ENCODE measurements at regions not wholly inside any gene's neighbourhood (a gene's known extent, or its start where the extent isn't known, plus 50 kb on each side); places are given as distances from the start of the nearest gene placed in this dataset.

GRCh38 chr13:44169018-44169911 is 204.4 kb upstream of the SERP2 start:
- TF ChIP-seq ZBTB49 (CRISPR knock-in tag; IDR thresholded peaks at IDR 0.05; ENCODE audit: borderline replicate concordance) (no peak), RXRA (CRISPR knock-in tag; IDR thresholded peaks at IDR 0.05) (no peak), ZXDC (CRISPR knock-in tag; IDR thresholded peaks at IDR 0.05) (no peak), POLR2A (IDR thresholded peaks at IDR 0.05; ENCODE audit: insufficient read depth in 1 of 2, low read depth in 2 of 2, low read length in 2 of 2) (no peak), THYN1 (CRISPR knock-in tag; IDR thresholded peaks at IDR 0.05; ENCODE audit: borderline replicate concordance, low read depth) (no peak), USF2 (IDR thresholded peaks at IDR 0.05; ENCODE audit: low read depth, low read length) (no peak), USF2 (CRISPR knock-in tag; IDR thresholded peaks at IDR 0.05; ENCODE audit: borderline replicate concordance) (no peak), POLR2AphosphoS5 (IDR thresholded peaks at IDR 0.05; ENCODE audit: low read depth, low read length) (no peak), RAD21 (CRISPR knock-in tag; IDR thresholded peaks at IDR 0.05) (no peak)
- TF ChIP-seq, protein P1, sequence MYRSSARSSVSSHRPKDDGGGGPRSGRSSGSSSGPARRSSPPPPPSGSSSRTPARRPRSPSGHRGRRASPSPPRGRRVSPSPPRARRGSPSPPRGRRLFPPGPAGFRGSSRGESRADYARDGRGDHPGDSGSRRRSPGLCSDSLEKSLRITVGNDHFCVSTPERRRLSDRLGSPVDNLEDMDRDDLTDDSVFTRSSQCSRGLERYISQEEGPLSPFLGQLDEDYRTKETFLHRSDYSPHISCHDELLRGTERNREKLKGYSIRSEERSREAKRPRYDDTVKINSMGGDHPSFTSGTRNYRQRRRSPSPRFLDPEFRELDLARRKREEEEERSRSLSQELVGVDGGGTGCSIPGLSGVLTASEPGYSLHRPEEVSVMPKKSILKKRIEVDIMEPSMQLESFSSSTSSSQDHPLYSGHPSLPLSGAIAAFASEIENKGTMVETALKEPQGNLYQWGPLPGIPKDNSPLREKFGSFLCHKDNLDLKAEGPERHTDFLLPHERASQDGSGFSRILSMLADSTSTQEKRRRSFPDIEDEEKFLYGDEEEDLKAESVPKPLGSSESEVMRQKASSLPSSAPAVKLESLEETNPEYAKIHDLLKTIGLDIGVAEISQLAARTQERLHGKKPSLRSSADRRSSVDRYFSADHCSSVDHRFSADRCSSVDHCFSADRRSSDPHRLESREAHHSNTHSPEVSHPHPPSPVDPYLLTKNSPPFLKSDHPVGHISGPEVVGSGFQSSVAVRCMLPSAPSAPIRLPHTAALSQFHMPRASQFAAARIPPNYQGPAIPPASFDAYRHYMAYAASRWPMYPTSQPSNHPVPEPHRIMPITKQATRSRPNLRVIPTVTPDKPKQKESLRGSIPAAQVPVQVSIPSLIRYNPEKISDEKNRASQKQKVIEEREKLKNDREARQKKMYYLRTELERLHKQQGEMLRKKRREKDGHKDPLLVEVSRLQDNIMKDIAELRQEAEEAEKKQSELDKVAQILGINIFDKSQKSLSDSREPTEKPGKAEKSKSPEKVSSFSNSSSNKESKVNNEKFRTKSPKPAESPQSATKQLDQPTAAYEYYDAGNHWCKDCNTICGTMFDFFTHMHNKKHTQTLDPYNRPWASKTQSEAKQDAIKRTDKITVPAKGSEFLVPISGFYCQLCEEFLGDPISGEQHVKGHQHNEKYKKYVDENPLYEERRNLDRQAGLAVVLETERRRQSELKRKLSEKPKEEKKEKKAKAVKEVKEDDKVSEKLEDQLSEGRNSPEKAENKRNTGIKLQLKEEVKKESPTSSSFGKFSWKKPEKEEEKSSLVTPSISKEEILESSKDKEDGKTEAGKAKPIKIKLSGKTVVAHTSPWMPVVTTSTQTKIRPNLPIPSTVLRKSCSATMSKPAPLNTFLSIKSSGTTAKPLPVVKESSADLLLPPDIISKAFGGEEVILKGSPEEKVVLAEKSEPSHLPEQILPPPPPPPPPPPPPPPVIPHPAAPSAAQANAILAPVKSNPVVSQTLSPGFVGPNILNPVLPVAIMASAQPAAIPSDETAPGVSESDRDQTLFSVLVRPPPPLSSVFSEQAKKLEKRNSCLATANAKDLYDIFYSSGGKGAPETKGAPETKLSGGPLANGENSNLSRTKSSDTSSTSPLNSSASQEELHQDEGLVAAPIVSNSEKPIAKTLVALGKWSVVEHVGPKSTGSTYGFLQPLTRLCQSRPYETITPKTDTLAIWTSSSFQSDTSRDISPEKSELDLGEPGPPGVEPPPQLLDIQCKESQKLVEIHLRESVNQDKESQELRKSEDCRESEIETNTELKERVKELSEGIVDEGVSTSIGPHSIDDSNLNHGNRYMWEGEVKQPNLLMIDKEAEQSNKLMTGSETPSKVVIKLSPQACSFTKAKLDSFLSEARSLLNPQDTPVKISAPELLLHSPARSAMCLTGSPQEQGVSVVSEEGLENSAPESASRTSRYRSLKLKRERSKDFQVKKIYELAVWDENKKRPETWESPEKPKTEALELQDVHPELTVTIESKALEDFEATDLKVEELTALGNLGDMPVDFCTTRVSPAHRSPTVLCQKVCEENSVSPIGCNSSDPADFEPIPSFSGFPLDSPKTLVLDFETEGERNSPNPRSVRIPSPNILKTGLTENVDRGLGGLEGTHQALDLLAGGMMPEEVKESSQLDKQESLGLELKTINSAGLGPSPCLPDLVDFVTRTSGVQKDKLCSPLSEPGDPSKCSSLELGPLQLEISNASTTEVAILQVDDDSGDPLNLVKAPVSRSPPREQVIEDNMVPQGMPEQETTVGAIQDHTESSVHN (CRISPR knock-in tag; IDR thresholded peaks at IDR 0.05) = no peak
- TF ChIP-seq, protein P2, sequence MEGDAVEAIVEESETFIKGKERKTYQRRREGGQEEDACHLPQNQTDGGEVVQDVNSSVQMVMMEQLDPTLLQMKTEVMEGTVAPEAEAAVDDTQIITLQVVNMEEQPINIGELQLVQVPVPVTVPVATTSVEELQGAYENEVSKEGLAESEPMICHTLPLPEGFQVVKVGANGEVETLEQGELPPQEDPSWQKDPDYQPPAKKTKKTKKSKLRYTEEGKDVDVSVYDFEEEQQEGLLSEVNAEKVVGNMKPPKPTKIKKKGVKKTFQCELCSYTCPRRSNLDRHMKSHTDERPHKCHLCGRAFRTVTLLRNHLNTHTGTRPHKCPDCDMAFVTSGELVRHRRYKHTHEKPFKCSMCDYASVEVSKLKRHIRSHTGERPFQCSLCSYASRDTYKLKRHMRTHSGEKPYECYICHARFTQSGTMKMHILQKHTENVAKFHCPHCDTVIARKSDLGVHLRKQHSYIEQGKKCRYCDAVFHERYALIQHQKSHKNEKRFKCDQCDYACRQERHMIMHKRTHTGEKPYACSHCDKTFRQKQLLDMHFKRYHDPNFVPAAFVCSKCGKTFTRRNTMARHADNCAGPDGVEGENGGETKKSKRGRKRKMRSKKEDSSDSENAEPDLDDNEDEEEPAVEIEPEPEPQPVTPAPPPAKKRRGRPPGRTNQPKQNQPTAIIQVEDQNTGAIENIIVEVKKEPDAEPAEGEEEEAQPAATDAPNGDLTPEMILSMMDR (CRISPR knock-in tag; IDR thresholded peaks at IDR 0.05) = no peak
